GM19238 (cell line): ENCODE measurements at regions not wholly inside any gene's neighbourhood (a gene's known extent, or its start where the extent isn't known, plus 50 kb on each side); places are given as distances from the start of the nearest gene placed in this dataset.
"Not testable (repeated sequence)": the region's sequence is repeated elsewhere in the genome, so short reads cannot be mapped to it uniquely, and the experiment has no call there.

Source experiments
- DNase-seq: peaks from one replicate; pipeline ENCODE4 v3.0.0; 2011; ENCODE audit warnings: low spot score; ENCODE audit not compliant: insufficient read length

DNA sequence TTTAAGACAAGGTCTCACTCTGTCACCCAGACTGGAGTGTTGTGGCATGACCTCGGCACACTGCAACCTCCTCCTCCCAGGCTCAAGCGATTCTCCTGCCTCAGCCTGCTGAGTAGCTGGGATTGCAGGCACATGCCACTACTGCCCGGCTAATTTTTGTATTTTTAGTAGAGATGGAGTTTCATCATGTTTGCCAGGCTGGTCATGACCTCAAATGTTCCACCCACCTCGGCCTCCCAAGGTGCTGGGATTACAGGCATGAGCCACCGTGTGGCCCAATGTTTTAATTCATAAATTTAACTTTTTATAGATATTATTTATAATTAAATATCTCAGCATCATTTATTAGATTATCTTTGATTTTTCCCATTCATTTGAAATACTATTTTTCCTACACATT lies 658.0 kb upstream of the NRG3 start:
- DNase-seq, result no peak

DNA sequence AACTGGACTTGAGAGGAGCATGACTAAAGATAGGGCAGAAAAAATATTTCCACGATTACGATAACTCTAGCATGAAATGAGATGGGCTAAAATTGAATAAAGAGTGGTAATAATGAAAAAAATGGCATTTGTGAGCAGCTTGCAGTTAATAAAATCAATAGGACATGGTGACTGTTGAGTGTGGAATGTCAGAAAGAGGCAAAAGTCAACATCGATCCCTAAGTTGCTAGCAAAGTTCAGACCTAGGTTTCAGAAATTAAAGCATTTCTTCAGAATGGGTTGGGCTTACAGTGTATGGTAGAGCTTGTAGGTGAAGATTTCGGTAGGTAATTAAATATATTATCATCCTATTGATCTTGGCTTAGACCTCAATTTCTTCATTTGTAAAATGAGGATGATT lies 656.7 kb upstream of the NRG3 start:
- DNase-seq, result no peak

DNA sequence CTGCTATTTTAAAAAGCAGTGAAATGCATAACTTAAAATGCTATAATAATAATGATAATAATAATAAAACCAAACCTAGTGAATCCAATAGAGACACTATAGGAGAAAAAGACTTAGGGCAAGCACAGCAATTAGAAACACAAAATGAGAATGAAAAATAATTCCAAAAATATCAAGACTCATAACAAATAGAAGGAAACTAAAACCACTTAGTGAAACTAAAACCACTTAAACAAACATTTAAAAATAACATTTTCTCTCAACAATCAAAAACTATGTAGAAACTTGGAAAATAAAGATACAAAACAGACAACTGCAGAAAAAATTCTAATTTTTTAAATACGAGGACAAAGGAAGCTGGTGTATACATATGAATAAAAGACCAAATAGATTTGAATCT lies 655.2 kb upstream of the NRG3 start:
- no peak for DNase-seq

DNA sequence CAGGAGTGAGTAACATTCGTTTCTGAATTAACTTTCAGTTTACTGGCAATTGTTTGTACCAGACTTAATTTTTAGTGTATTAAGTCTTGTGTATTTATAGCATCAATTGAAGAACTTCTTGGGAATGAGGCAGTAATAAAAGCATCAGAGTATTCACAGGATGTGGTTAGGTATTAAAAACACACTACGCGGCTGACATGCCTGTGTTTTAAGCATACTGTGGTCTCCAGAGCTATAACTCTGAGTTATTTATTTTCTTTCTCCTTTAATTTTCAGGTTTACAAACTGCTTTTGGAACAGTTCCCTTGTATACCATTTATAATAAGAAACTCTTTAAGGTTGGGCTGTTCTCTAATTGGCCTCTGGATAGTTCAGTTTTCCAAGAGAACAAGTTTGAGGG lies 626.1 kb upstream of the NRG3 start:
- DNase-seq, result no peak

GRCh38 chr10:81251457-81252115 lies 623.4 kb upstream of the NRG3 start:
- no peak for DNase-seq

- DNase-seq, result not testable (repeated sequence)
These were observed 610.0 kb upstream of the NRG3 start for GRCh38 chr10:81264991-81265390.

DNA sequence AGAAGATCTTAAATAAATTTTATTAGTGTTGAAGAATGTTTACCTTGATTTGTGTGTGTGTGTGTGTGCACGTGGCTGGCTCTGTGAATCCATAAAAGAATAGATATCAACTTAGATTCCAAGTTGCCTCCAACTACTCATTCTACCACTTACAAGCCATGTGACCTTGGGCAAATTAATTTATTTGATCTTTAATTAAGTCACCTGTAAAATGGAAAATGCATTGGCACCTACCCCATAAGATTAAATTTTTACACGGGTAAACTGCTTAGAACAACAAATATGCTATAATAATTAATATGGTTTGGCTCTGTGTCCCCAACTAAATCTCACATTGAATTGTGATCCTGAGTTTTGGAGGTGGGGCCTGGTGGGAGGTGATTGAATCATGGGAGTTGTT lies 604.9 kb upstream of the NRG3 start:
- DNase-seq, result no peak

- DNase-seq, result no peak
These were observed 594.2 kb upstream of the NRG3 start for GRCh38 chr10:81280497-81281479.

DNA sequence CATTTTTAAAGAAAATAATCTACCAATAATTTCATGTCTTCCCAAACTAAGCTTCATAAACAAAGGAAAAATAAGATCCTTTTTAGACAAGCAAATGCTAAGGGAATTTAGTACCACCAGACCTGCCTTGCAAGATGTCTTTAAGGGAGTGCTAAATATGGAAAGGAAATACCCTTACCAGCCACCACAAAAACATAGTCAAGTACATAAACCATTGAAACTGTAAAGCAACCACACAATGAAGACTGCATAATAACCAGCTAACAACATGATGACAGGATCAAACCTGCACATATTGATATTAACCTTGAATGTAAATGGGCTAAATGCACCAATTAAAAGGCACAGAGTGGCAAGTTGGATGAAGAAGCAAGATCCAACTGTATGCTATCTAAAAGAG lies 586.5 kb upstream of the NRG3 start:
- no peak for DNase-seq

GRCh38 chr10:81297292-81297691 lies 577.7 kb upstream of the NRG3 start:
- DNase-seq, result no peak

DNA sequence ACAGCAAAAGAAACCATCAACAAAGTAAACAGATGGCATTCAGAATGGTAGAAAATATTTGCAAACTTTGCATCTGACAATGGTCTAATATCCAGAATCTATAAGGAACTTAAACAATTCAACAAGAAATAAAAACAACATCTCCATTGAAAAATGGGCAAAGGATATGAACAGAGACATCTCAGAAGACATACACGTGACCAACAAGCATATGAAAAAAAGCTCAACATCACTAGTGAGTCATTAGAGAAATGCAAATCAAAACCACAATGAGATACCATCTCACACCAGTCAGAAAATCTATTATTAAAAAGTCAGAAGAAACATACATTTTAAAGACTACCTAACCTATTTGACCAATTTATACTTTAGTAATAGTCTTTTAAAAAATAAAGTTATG lies 571.3 kb upstream of the NRG3 start:
- no peak for DNase-seq

GRCh38 chr10:81306971-81307782 lies 567.8 kb upstream of the NRG3 start:
- DNase-seq, result no peak

DNA sequence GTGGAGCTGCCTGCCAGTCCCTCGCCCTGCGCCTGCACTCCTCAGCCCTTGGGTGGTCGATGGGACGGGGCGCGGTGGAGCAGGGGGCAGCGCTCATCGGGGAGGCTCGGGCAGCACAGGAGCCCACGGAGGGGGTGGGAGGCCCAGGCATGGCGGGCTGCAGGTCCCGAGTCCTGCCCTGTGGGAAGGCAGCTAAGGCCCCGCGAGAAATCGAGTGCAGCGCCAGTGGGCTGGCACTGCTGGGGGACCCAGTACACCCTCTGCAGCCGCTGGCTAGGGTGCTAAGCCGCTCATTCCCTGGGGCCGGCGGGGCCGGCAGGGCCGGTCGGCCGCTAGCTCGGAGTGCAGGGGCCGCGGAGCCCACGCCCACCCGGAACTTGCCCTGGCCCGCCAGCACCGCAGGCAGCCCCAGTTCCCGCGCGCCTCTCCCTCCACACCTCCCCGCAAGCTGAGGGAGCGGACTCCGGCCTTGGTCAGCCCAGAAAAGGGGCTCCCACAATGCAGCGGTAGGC lies 565.9 kb upstream of the NRG3 start:
- no peak for DNase-seq

DNA sequence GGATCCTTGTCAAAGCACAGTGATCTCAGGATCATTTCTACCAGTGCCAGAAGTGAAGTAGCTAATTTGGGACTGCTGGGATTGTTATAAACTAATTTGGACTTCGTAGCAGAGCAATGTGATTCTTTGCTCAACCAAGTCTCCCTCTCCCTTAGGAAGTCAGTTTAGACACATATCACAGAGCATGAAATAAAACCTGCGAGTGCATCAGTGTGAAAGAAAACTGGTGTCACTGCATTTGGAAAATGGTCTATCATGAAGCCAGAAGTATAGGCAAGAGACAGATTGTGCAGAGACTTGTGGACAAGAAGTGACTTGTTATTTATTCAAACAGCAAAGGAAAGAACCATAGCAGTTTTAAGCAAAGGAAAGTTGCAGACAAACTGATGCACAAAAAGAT lies 560.5 kb upstream of the NRG3 start:
- no peak for DNase-seq

- no peak for DNase-seq
These were observed 560.0 kb upstream of the NRG3 start for GRCh38 chr10:81315026-81315425.

DNA sequence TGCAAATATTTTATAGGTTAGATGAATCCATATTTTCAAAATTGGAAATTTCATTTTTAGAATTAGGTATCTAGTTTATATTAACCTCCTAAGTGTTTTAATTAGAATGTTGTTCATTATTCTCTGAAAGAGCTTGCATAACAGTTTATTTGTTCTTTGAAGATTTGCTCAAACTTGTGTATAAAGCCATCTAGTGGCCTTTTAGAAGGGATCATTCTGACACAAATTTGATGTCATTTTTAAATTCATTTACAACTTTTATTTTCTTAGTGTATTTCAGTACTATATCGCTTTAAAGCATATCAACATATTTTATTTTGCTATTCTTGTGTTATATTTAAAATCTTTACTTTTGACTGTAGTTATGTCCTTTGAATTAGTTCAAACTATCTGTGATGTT lies 527.0 kb upstream of the NRG3 start:
- no peak for DNase-seq

DNA sequence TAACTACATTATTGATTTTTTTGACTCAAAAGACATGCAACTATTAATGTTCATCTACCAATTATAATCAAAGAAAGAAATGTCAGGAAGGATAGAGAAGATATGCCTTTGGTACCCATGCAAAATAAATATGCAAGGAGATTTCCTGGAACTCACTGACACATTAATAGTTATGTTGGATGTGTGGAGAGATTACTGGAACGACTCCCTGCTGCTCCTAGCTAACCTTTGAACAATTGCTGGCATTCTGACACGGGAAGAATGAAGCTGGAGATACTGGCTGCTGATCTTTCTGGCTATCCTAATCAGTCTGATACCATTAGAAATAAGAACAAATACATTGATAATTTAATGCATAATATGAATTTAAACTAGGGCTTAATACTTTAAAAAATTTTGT lies 507.9 kb upstream of the NRG3 start:
- no peak for DNase-seq

DNA sequence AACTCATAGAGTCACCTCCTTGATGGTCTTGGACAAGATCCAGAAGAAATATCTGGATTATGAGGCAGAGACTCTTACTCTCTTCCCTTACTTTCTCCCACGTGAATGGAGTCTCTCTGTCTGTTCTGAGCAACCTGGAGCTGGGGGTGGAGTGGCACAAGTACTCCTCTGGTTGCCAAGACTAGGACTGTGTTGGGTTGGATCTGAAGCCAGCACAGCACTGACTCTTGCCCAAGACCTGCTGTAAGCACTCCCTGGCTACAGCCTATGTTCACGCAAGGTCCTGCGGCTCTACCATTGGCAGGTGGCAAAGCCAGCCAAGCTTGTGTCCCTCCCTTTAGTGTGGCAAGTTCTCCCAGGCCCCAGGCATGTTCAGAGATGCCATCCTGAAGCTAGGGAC lies 488.2 kb upstream of the NRG3 start:
- no peak for DNase-seq

GRCh38 chr10:81403451-81403850 lies 471.5 kb upstream of the NRG3 start:
- DNase-seq, result no peak

DNA sequence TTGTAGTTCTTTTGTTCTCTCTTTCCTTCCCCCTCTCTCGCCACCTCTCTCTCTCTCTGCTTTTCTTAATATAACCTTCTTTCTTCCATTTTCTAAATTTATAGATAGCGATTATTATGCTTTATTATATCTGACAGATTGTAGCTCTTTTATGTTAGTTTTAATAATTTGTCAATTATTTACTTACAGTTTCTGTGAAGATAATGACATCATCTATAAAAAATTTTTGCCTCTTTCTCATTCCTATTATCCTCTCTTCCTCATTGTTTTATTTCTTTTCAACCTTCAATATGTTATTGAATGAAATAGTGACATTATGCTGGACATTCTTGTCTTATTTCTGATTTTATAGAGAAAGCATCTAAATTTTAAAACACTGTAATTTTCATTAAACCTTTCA lies 469.6 kb upstream of the NRG3 start:
- DNase-seq, result no peak

DNA sequence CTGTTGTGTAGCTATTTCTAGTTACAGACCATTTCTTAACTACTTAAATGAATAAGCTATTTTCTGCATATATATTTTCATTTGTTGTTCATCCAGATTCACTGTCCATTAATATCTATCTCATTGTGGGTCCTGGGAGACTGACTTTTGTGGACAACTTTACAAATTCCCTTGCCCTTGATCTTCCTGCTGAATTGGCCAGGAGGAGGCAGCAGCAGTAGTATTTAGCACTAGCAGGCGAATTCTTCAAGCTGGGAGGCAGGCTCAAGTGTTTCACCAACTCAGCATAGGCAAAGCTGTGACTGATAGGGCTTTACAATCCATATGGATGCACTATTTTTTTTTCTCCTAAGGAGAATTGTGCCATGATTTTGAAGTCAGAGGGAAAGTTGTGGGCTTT lies 461.0 kb upstream of the NRG3 start:
- DNase-seq, result no peak

GRCh38 chr10:81426722-81427121 lies 448.3 kb upstream of the NRG3 start:
- DNase-seq, result no peak
